ENCODE measurements at regions not wholly inside any gene's neighbourhood (a gene's known extent, or its start where the extent isn't known, plus 50 kb on each side); places are given as distances from the start of the nearest gene placed in this dataset.

DNA sequence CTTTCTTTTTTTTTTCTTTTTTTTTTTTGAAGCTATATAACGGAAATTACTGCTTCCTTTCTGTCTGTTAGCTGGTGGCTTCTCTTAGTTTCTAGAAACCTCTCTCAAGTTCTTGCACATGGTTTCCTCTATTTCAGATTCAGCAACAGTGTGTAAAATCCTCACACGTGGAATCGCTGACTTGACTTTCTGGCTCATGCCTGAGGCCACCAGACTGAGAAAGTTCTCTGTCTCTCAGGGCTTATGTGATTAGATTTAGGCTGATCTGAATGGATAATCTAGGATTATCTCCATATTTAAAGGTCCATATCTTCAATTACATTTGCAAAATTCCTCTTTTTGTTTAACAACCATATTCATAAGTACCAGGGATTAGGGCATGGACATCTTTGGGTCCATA lies 856.3 kb upstream of the SLITRK6 start:
- TF ChIP-seq CTCF (IDR thresholded peaks at IDR 0.05) (no peak), EP300 (IDR thresholded peaks at IDR 0.05) (no peak), POLR2A (IDR thresholded peaks at IDR 0.05) (no peak)
- H3K9me3 ChIP-seq = no peaks in the 10 kb centered on the region
- H3K4me1 ChIP-seq (ENCODE audit: insufficient read depth) = no peaks in the 10 kb centered on the region
- H3K27me3 ChIP-seq = no peaks in the 10 kb centered on the region
- no peak overlapping the region for H3K27ac ChIP-seq
- WGBS, 3 donors = 84 to 87% (median 86%) methylated on average over 3 of the region's 3 CpGs
- no peaks in the 10 kb centered on the region for H3K36me3 ChIP-seq
- no peak for DNase-seq
- intact Hi-C loops (cut with DNase I) = no loop called here
- H3K4me3 ChIP-seq = no peak overlapping the region

- Histone ChIP-seq H3K36me3 (no peaks in the 10 kb centered on the region), H3K9me3 (no peaks in the 10 kb centered on the region), H3K27me3 (no peaks in the 10 kb centered on the region), H3K4me3 (no peak overlapping the region), H3K4me1 (ENCODE audit: insufficient read depth) (no peaks in the 10 kb centered on the region), H3K27ac (no peak overlapping the region)
- WGBS, 3 donors = 85 to 93% (median 88%) methylated on average over 1 of the region's 1 CpG
- intact Hi-C loops (cut with DNase I) = no loop called here
- TF ChIP-seq POLR2A (IDR thresholded peaks at IDR 0.05) (no peak), EP300 (IDR thresholded peaks at IDR 0.05) (no peak), CTCF (IDR thresholded peaks at IDR 0.05) (no peak)
- no peak for DNase-seq
Measured at GRCh38 chr13:86660090-86660489, 860.9 kb upstream of the SLITRK6 start.

- no peak for DNase-seq
- intact Hi-C loops (cut with DNase I) = no loop called here
- TF ChIP-seq POLR2A (IDR thresholded peaks at IDR 0.05) (no peak), CTCF (IDR thresholded peaks at IDR 0.05) (no peak), EP300 (IDR thresholded peaks at IDR 0.05) (no peak)
- Histone ChIP-seq H3K4me3 (no peak overlapping the region), H3K9me3 (no peaks in the 10 kb centered on the region), H3K4me1 (ENCODE audit: insufficient read depth) (no peaks in the 10 kb centered on the region), H3K27ac (no peak overlapping the region), H3K27me3 (no peaks in the 10 kb centered on the region), H3K36me3 (no peaks in the 10 kb centered on the region)
- 82 to 86% (median 83%) methylated on average over 3 of the region's 3 CpGs for WGBS, 3 donors
Measured at GRCh38 chr13:86665842-86666241, 866.6 kb upstream of the SLITRK6 start.

DNA sequence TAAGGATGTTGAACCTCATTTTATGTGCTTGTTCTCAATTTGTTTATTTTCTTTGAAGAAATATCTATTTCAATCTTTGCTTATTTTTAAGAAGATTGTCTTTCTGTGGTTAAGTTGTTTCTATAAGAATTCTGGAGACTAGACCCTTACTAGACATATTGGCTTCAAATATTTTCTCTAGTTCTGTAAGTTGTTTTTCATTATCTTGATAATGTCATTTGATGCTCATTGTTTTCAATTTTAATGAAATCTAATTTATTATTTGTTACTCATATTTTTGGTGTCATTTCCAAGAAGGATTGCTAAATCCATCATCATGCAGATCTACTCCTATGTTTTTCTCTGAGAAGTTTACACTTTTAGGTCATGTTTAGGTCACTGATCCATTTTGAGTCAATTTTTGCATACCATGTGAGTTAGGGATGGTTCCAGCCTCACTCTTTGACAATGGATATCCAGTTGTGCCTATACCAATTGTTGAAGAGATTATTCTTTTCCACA lies 874.8 kb upstream of the SLITRK6 start:
- Histone ChIP-seq H3K27me3 (no peaks in the 10 kb centered on the region), H3K9me3 (no peaks in the 10 kb centered on the region), H3K36me3 (no peaks in the 10 kb centered on the region), H3K4me3 (no peak overlapping the region), H3K4me1 (ENCODE audit: insufficient read depth) (no peaks in the 10 kb centered on the region), H3K27ac (no peak overlapping the region)
- TF ChIP-seq POLR2A (IDR thresholded peaks at IDR 0.05) = no peak
- no peak for TF ChIP-seq CTCF (IDR thresholded peaks at IDR 0.05)
- no peak for TF ChIP-seq EP300 (IDR thresholded peaks at IDR 0.05)
- intact Hi-C loops (cut with DNase I) = loop anchor here in 1 of 4 donors (5.0 kb wide), 1 partner anchor 148 kb away; no protein-coding TSS in a partner anchor
- no peak for DNase-seq

Data from ovary (tissue), 7 donors.